Neural cell (in vitro differentiated cells): ENCODE measurements at regions not wholly inside any gene's neighbourhood (a gene's known extent, or its start where the extent isn't known, plus 50 kb on each side); places are given as distances from the start of the nearest gene placed in this dataset.

Source experiments
- H2AFZ ChIP-seq: fragments of 200-600, 300-800 bp; sonication (generic), shearing (Covaris generic); 2 replicates; pipeline ENCODE4 v1.6.0; 2014; ENCODE audit warnings: low read depth, mild to moderate bottlenecking, antibody characterized with exemption, low read length, moderate library complexity
- H3F3A ChIP-seq: fragments of 200-600 bp; shearing (Covaris generic); 2 replicates; pipeline ENCODE4 v1.6.1; 2016; ENCODE audit warnings: mild to moderate bottlenecking, moderate library complexity, mixed read lengths, antibody characterized with exemption, low read length; ENCODE audit not compliant: insufficient read depth, poor library complexity, severe bottlenecking
- H3K27ac ChIP-seq: fragments of 200-600, 300-800 bp; sonication (generic), shearing (Covaris generic); 2 replicates; pipeline ENCODE4 v1.5.1; 2014; ENCODE audit warnings: mild to moderate bottlenecking, low read length, moderate library complexity
- H3K27me3 ChIP-seq: fragments of 300-800, 200-600 bp; sonication (generic), shearing (Covaris generic); 2 replicates; pipeline ENCODE4 v1.6.0; 2014; ENCODE audit warnings: mild to moderate bottlenecking, low read depth, low read length, moderate library complexity; ENCODE audit not compliant: insufficient read depth
- H3K36me3 ChIP-seq: fragments of 300-800, 200-600 bp; sonication (generic), shearing (Covaris generic); 2 replicates; pipeline ENCODE4 v1.5.1; 2014; ENCODE audit warnings: mild to moderate bottlenecking, antibody characterized with exemption, low read length, moderate library complexity; ENCODE audit not compliant: insufficient read depth
- H3K4me2 ChIP-seq: fragments of 300-800, 200-600 bp; sonication (generic), shearing (Covaris generic); 2 replicates; pipeline ENCODE4 v1.6.0; 2014; ENCODE audit warnings: mild to moderate bottlenecking, low read length
- H3K4me3 ChIP-seq: fragments of 300-800, 200-600 bp; sonication (generic), shearing (Covaris generic); 2 replicates; pipeline ENCODE4 v1.5.1; 2014; ENCODE audit warnings: mild to moderate bottlenecking, low read length, moderate library complexity
- H3K79me2 ChIP-seq: fragments of 200-600 bp; shearing (Covaris generic); replicated peaks from 2 replicates; pipeline ENCODE4 v1.6.0; 2014; ENCODE audit warnings: mild to moderate bottlenecking, low read length, moderate library complexity; ENCODE audit not compliant: insufficient read depth
- H3K9ac ChIP-seq: fragments of 300-800, 200-600 bp; sonication (generic), shearing (Covaris generic); 2 replicates; pipeline ENCODE4 v1.6.1; 2016; ENCODE audit warnings: mild to moderate bottlenecking, low read length, mixed read lengths
- H3K9me2 ChIP-seq: fragments of 200-600 bp; shearing (Covaris generic); 2 replicates; pipeline ENCODE4 v1.6.1; 2016; ENCODE audit warnings: mild to moderate bottlenecking, low read length, mixed read lengths; ENCODE audit not compliant: insufficient read depth
- H3K9me3 ChIP-seq: fragments of 200-600, 300-800 bp; sonication (generic), shearing (Covaris generic); 2 replicates; pipeline ENCODE4 v1.6.1; 2016; ENCODE audit warnings: mild to moderate bottlenecking, mixed run types, low read length, moderate library complexity, mixed read lengths
- H4K20me1 ChIP-seq: fragments of 200-600 bp; shearing (Covaris generic); 2 replicates; pipeline ENCODE4 v1.6.1; 2016; ENCODE audit warnings: mild to moderate bottlenecking, mixed run types; ENCODE audit not compliant: insufficient read depth
- CTCF ChIP-seq: fragments of 450-650 bp; IDR thresholded peaks from 2 replicates; pipeline ENCODE4 v1.5.1; 2014; ENCODE audit warnings: antibody characterized with exemption, mild to moderate bottlenecking, moderate library complexity; ENCODE audit not compliant: poor library complexity, severe bottlenecking
- EP300 ChIP-seq: fragments of 450-650 bp; conservative IDR thresholded peaks from 2 replicates; pipeline ENCODE4 v1.6.1; 2014; ENCODE audit warnings: antibody characterized with exemption, mild to moderate bottlenecking, moderate library complexity; ENCODE audit not compliant: poor library complexity, severe bottlenecking
- MXI1 ChIP-seq: fragments of 450-650 bp; conservative IDR thresholded peaks from 2 replicates; pipeline ENCODE4 v1.6.1; 2014; ENCODE audit warnings: antibody characterized with exemption, mild to moderate bottlenecking; ENCODE audit not compliant: poor library complexity, severe bottlenecking
- POLR2AphosphoS5 ChIP-seq: IDR thresholded peaks from 2 replicates; pipeline ENCODE4 v1.6.1; 2012
- RAD21 ChIP-seq: fragments of 450-650 bp; conservative IDR thresholded peaks from 2 replicates; pipeline ENCODE4 v1.6.1; 2014; ENCODE audit warnings: antibody characterized with exemption, mild to moderate bottlenecking, moderate library complexity
- REST ChIP-seq: IDR thresholded peaks from 2 replicates; pipeline ENCODE4 v1.6.1; 2012; ENCODE audit warnings: borderline replicate concordance
- SMC3 ChIP-seq: fragments of 450-650 bp; conservative IDR thresholded peaks from 2 replicates; pipeline ENCODE4 v1.6.1; 2014; ENCODE audit warnings: antibody characterized with exemption, mild to moderate bottlenecking, moderate library complexity; ENCODE audit not compliant: poor library complexity
- TAF1 ChIP-seq: IDR thresholded peaks from 2 replicates; pipeline ENCODE4 v1.6.1; 2012; ENCODE audit warnings: low read depth

GRCh38 chr12:77741974-77742517 lies 88.6 kb upstream of the NAV3 start:
- no peak overlapping the region for H3K27ac ChIP-seq
- no peaks in the 10 kb centered on the region for H3K27me3 ChIP-seq
- H2AFZ ChIP-seq = no peak overlapping the region
- H3F3A ChIP-seq = no peaks in the 10 kb centered on the region
- H3K9me3 ChIP-seq = no peaks in the 10 kb centered on the region
- no peak overlapping the region for H3K4me3 ChIP-seq
- no peaks in the 10 kb centered on the region for H3K79me2 ChIP-seq
- no peaks in the 10 kb centered on the region for H3K36me3 ChIP-seq
- no peak overlapping the region for H3K4me2 ChIP-seq
- TF ChIP-seq REST (no peak), EP300 (no peak), RAD21 (no peak), TAF1 (no peak), MXI1 (no peak), CTCF (no peak), POLR2AphosphoS5 (no peak)
- no peaks in the 10 kb centered on the region for H3K9me2 ChIP-seq
- H4K20me1 ChIP-seq = no peaks in the 10 kb centered on the region
- H3K9ac ChIP-seq = no peak overlapping the region

GRCh38 chr12:77736219-77736965 lies 94.3 kb upstream of the NAV3 start:
- Histone ChIP-seq H3K27me3 (no peaks in the 10 kb centered on the region), H4K20me1 (no peaks in the 10 kb centered on the region), H3K9me3 (no peaks in the 10 kb centered on the region), H3K36me3 (no peaks in the 10 kb centered on the region), H3K9me2 (no peaks in the 10 kb centered on the region), H3K27ac (no peak overlapping the region), H2AFZ (no peak overlapping the region), H3K79me2 (no peaks in the 10 kb centered on the region), H3F3A (no peaks in the 10 kb centered on the region), H3K4me3 (no peak overlapping the region), H3K4me2 (no peak overlapping the region), H3K9ac (no peak overlapping the region)
- TF ChIP-seq SMC3 (no peak), EP300 (no peak)
